ENCODE measurements at regions not wholly inside any gene's neighbourhood (a gene's known extent, or its start where the extent isn't known, plus 50 kb on each side); places are given as distances from the start of the nearest gene placed in this dataset.

GRCh38 chr6:71466362-71466761 lies 177.8 kb downstream of the OGFRL1 start:
- TF ChIP-seq EZH2 (IDR thresholded peaks at IDR 0.05) (no peak), POLR2AphosphoS5 (IDR thresholded peaks at IDR 0.05; ENCODE audit: borderline replicate concordance, low read depth, low read length) (no peak), FOXP2 (optimal IDR thresholded peaks at IDR 0.05; ENCODE audit: control extremely low read depth, extremely low read length, insufficient read depth) (no peak)
